SK-N-SH treated with all-trans-retinoic acid at 6 μM for 48 hours (cell line): ENCODE measurements at regions not wholly inside any gene's neighbourhood (a gene's known extent, or its start where the extent isn't known, plus 50 kb on each side); places are given as distances from the start of the nearest gene placed in this dataset.
A peak's percentile ranks its signal among the peaks of the same experiment; 100 is the strongest.

Source experiments
- ATAC-seq: fragments of 200-7000 bp; cut with Tn5 transposase; 3 replicates; pipeline ENCODE4 v1.9.1; 2020; ENCODE audit warnings: mild to moderate bottlenecking, moderate library complexity
- ARNTL ChIP-seq: fragments of 450-650 bp; formaldehyde crosslinking; IDR thresholded peaks from 2 replicates; pipeline ENCODE4 v1.5.0; 2020; ENCODE audit warnings: low read depth, mild to moderate bottlenecking, moderate library complexity, borderline replicate concordance
- BACH2 ChIP-seq: fragments of 250-450 bp; sonication (Bioruptor Pico); IDR thresholded peaks from 2 replicates; pipeline ENCODE4 v1.9.0; 2021; ENCODE audit warnings: mild to moderate bottlenecking, borderline replicate concordance
- CREB5 ChIP-seq: fragments of 250-450 bp; sonication (Bioruptor Pico); IDR thresholded peaks from 2 replicates; pipeline ENCODE4 v1.5.1; 2020; ENCODE audit warnings: low read depth, mild to moderate bottlenecking, moderate library complexity
- CSDC2 ChIP-seq: fragments of 250-450 bp; sonication (Bioruptor Pico); IDR thresholded peaks from 2 replicates; pipeline ENCODE4 v1.5.0; 2020; ENCODE audit warnings: mild to moderate bottlenecking, moderate library complexity
- CSRNP3 ChIP-seq: fragments of 250-450 bp; sonication (Bioruptor Pico); IDR thresholded peaks from 2 replicates; pipeline ENCODE4 v1.5.1; 2021; ENCODE audit warnings: mild to moderate bottlenecking, moderate library complexity
- ESRRG ChIP-seq: fragments of 250-450 bp; sonication (Bioruptor Pico); IDR thresholded peaks from 2 replicates; pipeline ENCODE4 v1.6.1; 2021; ENCODE audit warnings: mild to moderate bottlenecking
- GLIS3 ChIP-seq: fragments of 250-450 bp; sonication (Bioruptor Pico); IDR thresholded peaks from 2 replicates; pipeline ENCODE4 v1.5.0; 2020; ENCODE audit warnings: mild to moderate bottlenecking, moderate library complexity
- ISL1 ChIP-seq: fragments of 250-450 bp; sonication (Bioruptor Pico); IDR thresholded peaks from 2 replicates; pipeline ENCODE4 v2.1.2; 2022; ENCODE audit warnings: mild to moderate bottlenecking, moderate library complexity
- OSR1 ChIP-seq: fragments of 250-450 bp; sonication (Bioruptor Pico); IDR thresholded peaks from 2 replicates; pipeline ENCODE4 v1.8.0; 2022; ENCODE audit warnings: moderate library complexity, mild to moderate bottlenecking, inconsistent platforms
- PATZ1 ChIP-seq: fragments of 250-450 bp; sonication (Bioruptor Pico); IDR thresholded peaks from 2 replicates; pipeline ENCODE4 v1.8.0; 2020; ENCODE audit warnings: mild to moderate bottlenecking, moderate library complexity, borderline replicate concordance
- POU6F1 ChIP-seq: fragments of 250-450 bp; sonication (Bioruptor Pico); IDR thresholded peaks from 2 replicates; pipeline ENCODE4 v1.8.0; 2021; ENCODE audit warnings: low read depth, mild to moderate bottlenecking, moderate library complexity, borderline replicate concordance
- PPARA ChIP-seq: fragments of 250-450 bp; sonication (Bioruptor Pico); IDR thresholded peaks from 2 replicates; pipeline ENCODE4 v1.5.0; 2020; ENCODE audit warnings: mild to moderate bottlenecking, borderline replicate concordance
- RARB ChIP-seq: fragments of 250-450 bp; sonication (Bioruptor Pico); IDR thresholded peaks from 2 replicates; pipeline ENCODE4 v1.8.0; 2021; ENCODE audit warnings: mild to moderate bottlenecking, moderate library complexity
- SNAI2 ChIP-seq: fragments of 250-450 bp; sonication (Bioruptor Pico); IDR thresholded peaks from 2 replicates; pipeline ENCODE4 v1.5.0; 2020; ENCODE audit warnings: mild to moderate bottlenecking, moderate library complexity
- TCF4 ChIP-seq: fragments of 250-450 bp; sonication (Bioruptor Pico); IDR thresholded peaks from 2 replicates; pipeline ENCODE4 v1.8.0; 2021; ENCODE audit warnings: mild to moderate bottlenecking, moderate library complexity, borderline replicate concordance
- TOX ChIP-seq: fragments of 250-450 bp; sonication (Bioruptor Pico); IDR thresholded peaks from 2 replicates; pipeline ENCODE4 v1.8.0; 2021; ENCODE audit warnings: mild to moderate bottlenecking, moderate library complexity, borderline replicate concordance
- TSHZ2 ChIP-seq: fragments of 250-450 bp; sonication (Bioruptor Pico); IDR thresholded peaks from 2 replicates; pipeline ENCODE4 v1.5.0; 2020; ENCODE audit warnings: mild to moderate bottlenecking, moderate library complexity
- ZC3H10 ChIP-seq: fragments of 250-450 bp; sonication (Bioruptor Pico); IDR thresholded peaks from 2 replicates; pipeline ENCODE4 v1.5.1; 2021; ENCODE audit warnings: mild to moderate bottlenecking, moderate library complexity
- ZFP3 ChIP-seq: fragments of 250-450 bp; sonication (Bioruptor Pico); IDR thresholded peaks from 2 replicates; pipeline ENCODE4 v1.5.0; 2020; ENCODE audit warnings: mild to moderate bottlenecking, moderate library complexity
- ZFP30 ChIP-seq: fragments of 450-650 bp; formaldehyde crosslinking; IDR thresholded peaks from 2 replicates; pipeline ENCODE4 v1.5.0; 2022; ENCODE audit warnings: mild to moderate bottlenecking, moderate library complexity
- ZNF565 ChIP-seq: fragments of 450-650 bp; formaldehyde crosslinking; conservative IDR thresholded peaks from 2 replicates; pipeline ENCODE4 v1.5.0; 2020; ENCODE audit warnings: low read depth, mild to moderate bottlenecking, moderate library complexity
- ZNF70 ChIP-seq: fragments of 450-650 bp; formaldehyde crosslinking; IDR thresholded peaks from 2 replicates; pipeline ENCODE4 v1.5.0; 2020; ENCODE audit warnings: mild to moderate bottlenecking, moderate library complexity
- ZNF8 ChIP-seq: fragments of 450-650 bp; formaldehyde crosslinking; IDR thresholded peaks from 2 replicates; pipeline ENCODE4 v1.5.0; 2020; ENCODE audit warnings: mild to moderate bottlenecking, moderate library complexity

DNA sequence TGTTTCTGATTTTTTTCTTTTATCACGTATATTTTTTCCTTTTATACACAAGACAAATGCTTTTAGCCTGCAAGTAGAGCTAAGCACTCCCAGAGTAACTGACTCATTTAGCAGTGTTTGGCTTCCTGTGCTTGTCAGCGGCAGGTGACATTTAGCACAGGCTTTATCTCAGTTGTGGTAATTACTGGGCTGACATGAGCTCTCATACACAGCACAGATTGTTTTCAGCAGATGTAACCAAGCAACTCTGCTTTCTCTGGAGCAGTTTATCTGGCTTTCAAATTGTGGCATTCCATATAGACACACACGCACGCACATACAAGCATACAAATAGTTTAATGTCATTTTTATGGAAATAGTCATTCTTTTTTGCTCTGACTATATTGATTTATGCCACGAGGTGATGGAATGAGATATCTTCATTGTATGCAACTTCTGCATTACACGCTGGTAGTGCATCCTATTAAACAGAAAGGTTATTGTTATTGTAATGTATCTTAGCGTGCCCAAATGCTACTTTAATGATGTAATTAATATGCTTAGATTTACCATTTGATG is 379.0 kb upstream of the GRAMD2B start:
- no peak for TF ChIP-seq BACH2 (CRISPR knock-in tag)
- TF ChIP-seq SNAI2 (CRISPR knock-in tag): no peak
- TF ChIP-seq ZNF8: no peak
- TF ChIP-seq POU6F1 (CRISPR knock-in tag): no peak
- peak; percentile 35; the same call in 1 of the 2 replicates for TF ChIP-seq RARB (CRISPR knock-in tag)
- TF ChIP-seq ZNF565: no peak
- TF ChIP-seq PATZ1 (CRISPR knock-in tag): no peak
- peak; percentile 84; the same call in 1 of the 2 replicates for TF ChIP-seq GLIS3 (CRISPR knock-in tag)
- peak; percentile 86 for TF ChIP-seq CREB5 (CRISPR knock-in tag)
- TF ChIP-seq CSDC2 (CRISPR knock-in tag): no peak
- TF ChIP-seq CSRNP3 (CRISPR knock-in tag): peak; percentile 82; the same call in 1 of the 2 replicates
- peak; percentile 98 for TF ChIP-seq ISL1 (CRISPR knock-in tag)
- no peak for TF ChIP-seq ZFP30
- peak; percentile 66; the same call in 1 of the 2 replicates for TF ChIP-seq ZC3H10 (CRISPR knock-in tag)
- TF ChIP-seq ESRRG (CRISPR knock-in tag): peak; percentile 74; the same call in 1 of the 2 replicates
- peak; percentile 82 for TF ChIP-seq TSHZ2 (CRISPR knock-in tag)
- peak; percentile 87 for TF ChIP-seq TOX
- TF ChIP-seq ARNTL (CRISPR knock-in tag): no peak
- 0 out of 2 replicates have a peak, but pooled peaks have one; percentile 51 for TF ChIP-seq ZFP3 (CRISPR knock-in tag)
- no peak for TF ChIP-seq PPARA (CRISPR knock-in tag)
- peak; percentile 71; the same call in 1 of the 2 replicates for TF ChIP-seq TCF4 (CRISPR knock-in tag)
- no peak for TF ChIP-seq ZNF70 (CRISPR knock-in tag)
- TF ChIP-seq OSR1 (CRISPR knock-in tag): no peak
- ATAC-seq: peak; percentile 91

GRCh38 chr5:126044931-126045565 is 378.2 kb upstream of the GRAMD2B start:
- ATAC-seq: no peak
- no peak for TF ChIP-seq ARNTL (CRISPR knock-in tag)
- TF ChIP-seq ISL1 (CRISPR knock-in tag): peak; percentile 77
